ENCODE measurements at regions not wholly inside any gene's neighbourhood (a gene's known extent, or its start where the extent isn't known, plus 50 kb on each side); places are given as distances from the start of the nearest gene placed in this dataset.

GRCh38 chr5:121608826-121609225 is 242.9 kb upstream of the FTMT start:
- dilution Hi-C loops (cut with HindIII; ENCODE audit: low sequenced_read_pairs, unreplicated experiment) = no loop called here
- H3K9me3 ChIP-seq (ENCODE audit: control insufficient read depth, insufficient read depth, low read length) = no peaks in the 10 kb centered on the region
- no peaks in the 10 kb centered on the region for H3K36me3 ChIP-seq (ENCODE audit: control insufficient read depth, insufficient read depth, low read length)
- H3K4me3 ChIP-seq (ENCODE audit: insufficient read depth, low read depth, low read length) = no peak overlapping the region
- H3K79me1 ChIP-seq (ENCODE audit: low read depth in 1 of 2, low read length in 2 of 2) = no peaks in the 10 kb centered on the region
- H3K4me1 ChIP-seq (ENCODE audit: control insufficient read depth, insufficient read depth, low read length) = no peaks in the 10 kb centered on the region
- CTCF ChIA-PET = interaction anchor here (0.6 kb wide), 1 partner anchor 13 kb away, joined by 3 read pairs; no protein-coding TSS in a partner anchor
- no peaks in the 10 kb centered on the region for H3K27me3 ChIP-seq (ENCODE audit: control insufficient read depth, insufficient read depth, low read length)
- no peaks in the 10 kb centered on the region for H4K20me1 ChIP-seq (ENCODE audit: insufficient read depth, low read length)
- no peak overlapping the region for H2AK9ac ChIP-seq (replicated peaks; ENCODE audit: low read depth, low read length, poor library complexity)
- no peak overlapping the region for H3K18ac ChIP-seq (ENCODE audit: low read depth, low read length)
- H4K5ac ChIP-seq (ENCODE audit: low read depth, low read length) = no peak overlapping the region
- H3K4me2 ChIP-seq (ENCODE audit: low read depth, low read length) = no peak overlapping the region
- no peak overlapping the region for H2BK120ac ChIP-seq (ENCODE audit: low read depth, low read length)
- POLR2A ChIA-PET (ENCODE audit: unreplicated experiment) = no interaction called here
- DNase-seq (no peak), ATAC-seq (ENCODE audit: low read depth) (no peak)
- H2AFZ ChIP-seq (replicated peaks; ENCODE audit: low read length, poor library complexity) = no peak overlapping the region
- no peak overlapping the region for H2AK5ac ChIP-seq (ENCODE audit: low read depth, low read length)
- H3K56ac ChIP-seq (ENCODE audit: extremely low read depth, insufficient read depth, low read length) = no peak overlapping the region
- no peak overlapping the region for H3K14ac ChIP-seq (replicated peaks; ENCODE audit: low read depth, low read length)
- WGBS, 2 experiments (ENCODE audit: extremely low coverage in 2 of 2, insufficient read length in 1 of 2) = no CpG with 5 or more reads among the region's 2 CpGs
- no peak overlapping the region for H3K23ac ChIP-seq (ENCODE audit: low read depth, low read length)
- no peak overlapping the region for H4K8ac ChIP-seq (ENCODE audit: low read depth in 2 of 2, low read length in 2 of 2)
- in situ Hi-C loops (cut with MboI; ENCODE audit: low sequenced_read_pairs) = no loop called here
- no peak overlapping the region for H3K27ac ChIP-seq (ENCODE audit: insufficient read depth, low read length)
- H2BK15ac ChIP-seq (ENCODE audit: low read depth, low read length) = no peak overlapping the region
- H2BK20ac ChIP-seq (ENCODE audit: low read depth, low read length) = no peak overlapping the region
- intact Hi-C loops (cut with micrococcal nuclease) = no loop called here
- no peak overlapping the region for H3K4ac ChIP-seq (ENCODE audit: low read depth, low read length)
- BruUV-seq (replicated peaks) = no TSS peak
- no peaks in the 10 kb centered on the region for H3K9me1 ChIP-seq (ENCODE audit: insufficient read depth, low read length)
- no peak overlapping the region for H4K91ac ChIP-seq (ENCODE audit: insufficient read depth, low read depth, low read length)
- TF ChIP-seq MXI1 (IDR thresholded peaks at IDR 0.05; ENCODE audit: borderline replicate concordance, low read depth, low read length) = no peak
- TF ChIP-seq MAZ (IDR thresholded peaks at IDR 0.05; ENCODE audit: borderline replicate concordance, low read depth, low read length) = no peak
- no peak for TF ChIP-seq CHD1 (IDR thresholded peaks at IDR 0.05; ENCODE audit: low read depth, low read length)
- no peak for TF ChIP-seq POLR2A (IDR thresholded peaks at IDR 0.05; ENCODE audit: low read depth, low read length)
- no peak for TF ChIP-seq FOS (IDR thresholded peaks at IDR 0.05; ENCODE audit: low read depth, low read length)
- TF ChIP-seq CEBPB (IDR thresholded peaks at IDR 0.05; ENCODE audit: low read depth, low read length) = no peak
- TF ChIP-seq RFX5 (IDR thresholded peaks at IDR 0.05; ENCODE audit: low read depth, low read length) = no peak
- no peak for TF ChIP-seq BHLHE40 (IDR thresholded peaks at IDR 0.05; ENCODE audit: low read depth, low read length)
- no peak for TF ChIP-seq NFE2L2 (IDR thresholded peaks at IDR 0.05; ENCODE audit: low read depth, low read length)
- no peak for TF ChIP-seq SMC3 (IDR thresholded peaks at IDR 0.05; ENCODE audit: low read depth, low read length)
- TF ChIP-seq USF2 (IDR thresholded peaks at IDR 0.05; ENCODE audit: low read depth, low read length) = no peak
- H3K9ac ChIP-seq (ENCODE audit: low read depth, low read length) = no peak overlapping the region
- no peak overlapping the region for H2BK5ac ChIP-seq (ENCODE audit: low read depth, low read length, poor library complexity, severe bottlenecking)

Data from IMR-90 (cell line).